A673 (cell line): ENCODE measurements at regions not wholly inside any gene's neighbourhood (a gene's known extent, or its start where the extent isn't known, plus 50 kb on each side); places are given as distances from the start of the nearest gene placed in this dataset.

Source experiments
- BruUV-seq: library from RNA; stranded (reverse); fragments of 400-500 nt; replicated peaks from 2 replicates; lab custom pipeline; 2021; lab: Mats Ljungman, UMichigan
- CTCF ChIA-PET: fragments of 300-600 bp; sonication (Branson Sonifier 250); formaldehyde crosslinking; loops from one replicate; lab custom pipeline; 2022; ENCODE audit warnings: antibody characterized with exemption; lab: Charles Lee
- POLR2A ChIA-PET: fragments of 300-600 bp; sonication (Branson Sonifier 250); formaldehyde crosslinking; loops from one replicate; lab custom pipeline; 2022; ENCODE audit warnings: antibody characterized with exemption; ENCODE audit not compliant: low non-redundant PET; lab: Charles Lee
- DNase-seq: peaks from one replicate; pipeline ENCODE4 v3.0.0-alpha.2; 2015; ENCODE audit warnings: low spot score
- H3K27ac ChIP-seq: fragments of 200-600 bp; sonication (generic); 2 replicates; pipeline ENCODE4 v1.5.1; 2016; ENCODE audit warnings: mixed run types, low read depth, mild to moderate bottlenecking, mixed read lengths, antibody characterized with exemption, low read length; ENCODE audit not compliant: poor library complexity, severe bottlenecking
- H3K27me3 ChIP-seq: fragments of 200-600 bp; sonication (generic); replicated peaks from 2 replicates; pipeline ENCODE4 v1.6.1; 2017; ENCODE audit warnings: mixed run types, low read depth, mild to moderate bottlenecking, mixed read lengths, antibody characterized with exemption, low read length; ENCODE audit not compliant: insufficient read depth, poor library complexity
- H3K36me3 ChIP-seq: fragments of 200-600 bp; sonication (generic); 2 replicates; pipeline ENCODE4 v1.6.1; 2016; ENCODE audit warnings: mixed run types, mild to moderate bottlenecking, mixed read lengths, antibody characterized with exemption, low read length; ENCODE audit not compliant: insufficient read depth, poor library complexity, severe bottlenecking
- H3K4me1 ChIP-seq: fragments of 200-600 bp; sonication (generic); 2 replicates; pipeline ENCODE4 v1.6.1; 2017; ENCODE audit warnings: mixed run types, mild to moderate bottlenecking, mixed read lengths, antibody characterized with exemption, low read length; ENCODE audit not compliant: insufficient read depth, poor library complexity, severe bottlenecking
- H3K4me3 ChIP-seq: fragments of 200-600 bp; sonication (generic); 2 replicates; pipeline ENCODE4 v1.5.1; 2016; ENCODE audit warnings: low read depth, mixed run types, mild to moderate bottlenecking, mixed read lengths, low read length; ENCODE audit not compliant: poor library complexity, severe bottlenecking
- H3K9me3 ChIP-seq: fragments of 200-600 bp; sonication (generic); 2 replicates; pipeline ENCODE4 v1.6.1; 2016; ENCODE audit warnings: mixed run types, low read depth, mild to moderate bottlenecking, mixed read lengths, antibody characterized with exemption, low read length; ENCODE audit not compliant: poor library complexity, severe bottlenecking
- CTCF ChIP-seq: fragments of 300-800, 200-600 bp; sonication (generic); conservative IDR thresholded peaks from 2 replicates; pipeline ENCODE4 v1.5.1; 2017; ENCODE audit warnings: low read depth, mild to moderate bottlenecking, antibody characterized with exemption, low read length, moderate library complexity, mixed read lengths
- EZH2 ChIP-seq: fragments of 200-600 bp; sonication (generic); IDR thresholded peaks from 2 replicates; pipeline ENCODE4 v1.6.1; 2017; ENCODE audit warnings: borderline replicate concordance, low read depth, mild to moderate bottlenecking, mixed read lengths, antibody characterized with exemption, low read length; ENCODE audit not compliant: poor library complexity, severe bottlenecking
- intact Hi-C: fragments of 100-400 bp; cut with micrococcal nuclease; formaldehyde crosslinking; loops from one replicate; pipeline ENCODE4 v1.10.0; 2022; ENCODE audit not compliant: unreplicated experiment

GRCh38 chr19:30886222-30886621, 463.0 kb downstream of the TSHZ3 start:
- ChIA-PET CTCF (no interaction called here), POLR2A (no interaction called here)
- H3K4me3 ChIP-seq, result no peak overlapping the region
- no peak overlapping the region for H3K27ac ChIP-seq
- BruUV-seq, result no TSS peak
- TF ChIP-seq CTCF (no peak), EZH2 (no peak)
- H3K9me3 ChIP-seq, result no peaks in the 10 kb centered on the region
- intact Hi-C loops, result no loop called here
- no peaks in the 10 kb centered on the region for H3K27me3 ChIP-seq
- DNase-seq, result no peak
- H3K36me3 ChIP-seq, result no peaks in the 10 kb centered on the region
- no peaks in the 10 kb centered on the region for H3K4me1 ChIP-seq

GRCh38 chr19:30884146-30884812, 465.0 kb downstream of the TSHZ3 start:
- no peaks in the 10 kb centered on the region for H3K4me1 ChIP-seq
- no peaks in the 10 kb centered on the region for H3K36me3 ChIP-seq
- intact Hi-C loops, result no loop called here
- TF ChIP-seq CTCF, result no peak
- TF ChIP-seq EZH2, result no peak
- POLR2A ChIA-PET, result no interaction called here
- no peak for DNase-seq
- no peaks in the 10 kb centered on the region for H3K9me3 ChIP-seq
- CTCF ChIA-PET, result no interaction called here
- no peak overlapping the region for H3K4me3 ChIP-seq
- no TSS peak for BruUV-seq
- no peaks in the 10 kb centered on the region for H3K27me3 ChIP-seq
- H3K27ac ChIP-seq, result no peak overlapping the region

- no peaks in the 10 kb centered on the region for H3K4me1 ChIP-seq
- no peak for TF ChIP-seq EZH2
- TF ChIP-seq CTCF, result no peak
- H3K27me3 ChIP-seq, result no peaks in the 10 kb centered on the region
- POLR2A ChIA-PET, result no interaction called here
- no peak overlapping the region for H3K27ac ChIP-seq
- no TSS peak for BruUV-seq
- intact Hi-C loops, result no loop called here
- DNase-seq, result no peak
- no peaks in the 10 kb centered on the region for H3K9me3 ChIP-seq
- no peaks in the 10 kb centered on the region for H3K36me3 ChIP-seq
- H3K4me3 ChIP-seq, result no peak overlapping the region
- CTCF ChIA-PET, result no interaction called here
Measured at GRCh38 chr19:30883071-30883470, 466.2 kb downstream of the TSHZ3 start.
